HuH-7.5 (cell line): ENCODE measurements at regions not wholly inside any gene's neighbourhood (a gene's known extent, or its start where the extent isn't known, plus 50 kb on each side); places are given as distances from the start of the nearest gene placed in this dataset.
"Not testable (repeated sequence)": the region's sequence is repeated elsewhere in the genome, so short reads cannot be mapped to it uniquely, and the experiment has no call there.

ENCODE experiments used
- DNase-seq: peaks from one replicate; pipeline ENCODE4 v3.0.0; 2011; ENCODE audit warnings: low spot score

DNA sequence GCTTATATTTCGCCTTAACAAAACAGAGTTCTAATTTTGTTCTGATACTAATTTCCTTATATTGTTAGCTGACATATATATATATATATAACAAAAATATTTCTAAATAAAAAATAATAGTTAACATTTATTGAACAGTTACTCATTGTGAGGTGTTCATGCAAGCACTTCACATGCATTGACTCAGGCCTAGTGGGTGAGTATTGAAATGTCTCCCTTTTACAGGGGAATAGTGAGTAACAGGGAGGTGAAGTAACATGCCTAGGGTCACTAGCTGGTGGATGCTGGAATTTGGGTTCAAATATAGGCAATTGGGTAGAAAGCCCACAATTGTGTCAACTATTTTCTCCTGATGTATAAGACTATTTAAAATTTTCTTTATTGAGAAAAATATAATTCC, 102.6 kb upstream of the ZPLD1 start:
- DNase-seq = no peak

DNA sequence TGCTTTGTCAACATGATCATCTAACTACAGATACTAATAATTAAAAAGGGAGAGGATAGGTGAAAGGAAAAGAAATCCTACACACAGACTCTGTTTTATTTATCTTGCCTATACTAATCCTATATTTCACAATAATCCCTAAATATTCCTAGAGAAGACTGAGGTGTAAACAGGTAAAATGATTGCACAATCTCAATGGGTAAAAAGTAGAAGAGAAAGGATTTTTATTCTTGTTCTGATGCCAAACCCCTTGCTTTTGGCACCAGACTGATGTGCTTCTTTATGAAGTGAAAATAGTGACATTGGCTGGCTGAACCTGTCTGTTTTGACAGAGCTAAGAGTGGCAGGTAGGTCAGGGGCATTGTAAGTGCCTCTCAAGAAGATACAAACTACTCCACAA, 101.9 kb upstream of the ZPLD1 start:
- no peak for DNase-seq

DNA sequence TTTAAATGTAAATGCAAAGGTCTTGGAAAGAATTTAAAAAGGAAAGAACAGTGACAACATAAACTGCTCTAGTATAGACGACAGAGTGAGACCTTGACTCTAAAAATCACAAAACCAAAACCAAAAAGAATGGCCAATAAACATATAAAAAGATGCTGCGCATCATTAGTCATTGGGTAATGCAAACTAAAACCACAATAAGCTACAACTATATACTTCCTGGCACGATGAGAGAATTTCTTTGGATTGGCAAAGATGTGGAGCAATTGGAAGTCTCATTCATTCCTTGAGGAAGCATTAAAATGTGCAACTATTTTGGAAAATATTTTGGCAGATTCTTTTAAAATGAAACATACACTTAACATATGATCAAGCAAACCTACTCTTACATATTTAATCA, 98.7 kb upstream of the ZPLD1 start:
- DNase-seq = no peak

DNA sequence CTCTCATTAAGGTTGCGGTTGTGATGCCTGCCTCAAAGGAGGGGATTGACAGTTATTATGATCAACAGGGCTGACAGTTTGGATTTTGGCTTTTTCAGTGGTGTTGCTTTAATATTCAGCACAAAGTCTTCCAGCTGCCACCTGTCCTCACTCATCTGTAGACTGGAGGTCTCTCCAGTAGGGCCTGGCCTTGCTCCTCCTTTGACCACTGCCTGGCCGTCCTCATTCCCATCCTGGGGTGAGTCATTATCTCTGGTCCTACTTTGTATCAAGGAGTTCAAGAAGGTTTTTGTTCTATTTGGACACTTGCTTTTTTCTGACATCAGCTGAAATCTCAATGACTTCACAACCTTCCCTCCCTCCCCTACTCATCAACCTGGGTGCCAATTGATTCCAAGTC, 95.1 kb upstream of the ZPLD1 start:
- DNase-seq = no peak

DNA sequence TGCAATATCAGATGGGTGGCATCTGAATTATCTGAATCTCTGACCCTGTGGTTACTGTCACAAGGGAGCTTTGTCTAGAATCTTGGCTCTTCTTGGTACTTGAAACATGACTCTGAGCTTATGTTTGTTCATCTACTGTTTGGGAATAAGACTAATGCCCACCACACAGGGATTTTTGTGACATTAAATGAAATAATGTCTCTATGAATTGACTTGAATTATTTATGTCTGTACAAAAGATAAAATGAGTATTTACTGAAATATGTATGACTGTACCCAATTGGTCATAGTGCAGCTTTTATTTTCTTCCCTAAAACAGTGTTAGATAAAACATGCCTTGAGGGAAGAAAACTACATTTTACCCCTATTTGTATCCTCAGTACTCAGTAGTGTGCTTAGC, 87.9 kb upstream of the ZPLD1 start:
- no peak for DNase-seq

DNA sequence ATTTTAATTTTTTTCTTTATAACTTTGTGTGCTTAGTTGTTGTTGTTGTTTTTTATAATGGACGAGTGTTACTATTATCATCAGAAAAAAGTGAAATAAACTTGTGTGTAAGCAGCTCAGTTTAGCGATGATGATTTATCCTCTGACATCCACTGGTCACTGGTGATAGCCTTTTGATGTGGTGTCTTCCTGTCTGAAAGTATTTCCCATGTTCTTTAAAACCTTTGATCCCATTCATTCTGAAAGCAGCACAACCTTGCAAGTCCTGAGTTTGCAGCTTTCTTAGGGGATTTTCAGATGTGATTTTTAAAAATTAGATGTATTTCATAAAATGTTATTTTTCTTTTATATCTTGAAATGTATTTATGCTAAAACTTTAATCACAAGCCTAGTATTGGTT, 85.9 kb upstream of the ZPLD1 start:
- DNase-seq = no peak

DNA sequence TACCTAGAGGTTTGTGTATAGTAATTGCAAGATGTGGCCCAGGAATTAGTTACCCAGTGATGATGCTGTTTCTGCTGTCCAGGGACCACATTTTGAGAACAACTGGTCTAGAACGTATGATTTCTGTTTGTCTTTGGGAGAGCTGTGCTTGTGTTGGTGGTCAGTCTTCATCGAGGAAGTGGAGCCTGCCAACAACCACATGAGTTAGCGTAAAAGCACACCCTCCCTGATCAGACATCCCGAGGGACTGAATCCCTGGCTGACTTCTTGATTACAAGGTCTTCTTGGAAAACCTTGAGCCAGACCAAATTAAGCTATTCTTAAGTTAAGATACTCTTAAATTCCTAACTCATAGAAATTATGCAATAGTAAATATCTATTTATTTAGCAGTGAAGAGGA, 81.7 kb upstream of the ZPLD1 start:
- DNase-seq = no peak

DNA sequence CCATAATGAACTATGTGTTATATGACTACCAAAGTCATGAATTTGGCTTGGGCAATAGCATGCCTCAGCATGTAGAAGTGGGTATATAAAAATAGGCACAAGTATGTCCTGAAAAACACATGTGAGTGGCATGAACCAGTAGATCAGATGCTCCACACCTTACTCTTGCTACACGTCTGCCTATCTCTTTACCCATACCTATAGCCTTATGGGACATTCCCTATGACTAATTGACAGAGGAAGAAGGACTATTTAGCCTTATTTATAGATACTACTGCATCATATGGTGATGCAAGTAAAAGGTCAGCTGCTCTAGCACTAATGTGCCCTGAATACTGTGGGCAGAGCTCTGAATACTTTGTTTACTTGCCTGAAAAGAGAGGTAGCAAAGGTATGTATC, 81.0 kb upstream of the ZPLD1 start:
- DNase-seq = no peak

DNA sequence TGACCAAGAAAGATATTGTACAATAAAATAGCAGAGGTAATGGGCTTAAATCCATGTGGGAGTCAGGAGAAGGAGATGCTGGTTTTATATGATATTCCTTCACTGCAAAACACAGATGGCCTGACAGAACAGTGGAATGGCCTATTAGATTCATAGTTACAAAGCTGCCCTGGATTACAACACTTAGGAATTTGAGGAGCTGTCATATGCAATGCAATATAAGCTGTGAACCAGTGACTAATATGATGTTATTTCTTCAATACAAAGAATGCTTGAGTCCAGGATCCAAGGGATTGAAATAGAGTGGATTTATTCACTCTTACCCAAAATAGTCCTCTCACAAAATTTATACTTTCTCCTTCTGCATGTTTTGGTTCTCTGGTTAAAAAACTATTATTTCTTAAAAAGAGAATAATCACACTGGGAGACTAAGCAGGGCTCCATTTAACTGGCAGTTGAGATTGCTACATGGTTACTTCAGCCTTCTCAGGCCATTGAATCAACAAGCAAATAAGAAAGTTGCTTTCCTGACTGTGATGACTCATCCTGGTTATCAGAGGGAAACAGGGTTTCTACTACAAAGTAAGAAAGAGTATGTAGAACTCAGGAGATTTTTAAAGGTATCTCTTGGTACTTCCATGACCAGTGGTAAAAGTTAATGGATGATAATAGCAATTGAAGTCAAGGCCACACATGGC, 79.8 kb upstream of the ZPLD1 start:
- no peak for DNase-seq

DNA sequence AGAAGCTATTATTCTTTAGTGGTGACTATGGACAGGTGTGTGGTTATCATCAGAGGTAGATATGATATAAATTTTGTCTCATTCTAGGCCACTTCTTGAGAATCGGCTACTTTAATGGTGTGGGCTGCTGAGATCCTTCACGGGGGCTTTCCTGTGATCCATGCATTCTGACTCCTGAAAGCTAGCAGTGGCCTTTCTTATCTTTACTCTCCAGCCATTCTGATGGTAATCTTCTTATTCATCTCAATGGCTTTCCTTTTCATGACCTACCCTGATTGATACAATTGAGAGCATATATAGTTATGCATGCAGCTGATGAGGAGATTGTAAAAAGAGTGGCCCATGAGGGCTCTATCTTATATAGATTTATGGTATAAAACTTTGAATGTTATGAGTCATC, 78.3 kb upstream of the ZPLD1 start:
- DNase-seq = no peak

DNA sequence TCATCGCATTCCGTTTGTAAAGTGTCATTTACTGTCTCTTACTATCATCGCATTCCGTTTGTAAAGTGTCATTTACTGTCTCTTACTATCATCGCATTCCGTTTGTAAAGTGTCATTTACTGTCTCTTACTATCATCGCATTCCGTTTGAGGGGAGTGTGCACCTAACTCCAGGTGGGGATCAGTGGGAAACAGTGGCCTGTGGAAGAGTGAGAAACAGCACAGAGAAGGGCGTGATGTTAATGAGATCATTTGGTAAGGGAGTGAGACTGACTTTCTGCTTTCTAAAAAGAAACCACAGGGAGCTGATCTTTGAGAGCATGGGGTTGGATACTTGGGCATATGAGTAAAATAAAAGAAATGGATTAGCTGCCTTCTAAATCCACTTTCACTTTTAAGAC, 77.5 kb upstream of the ZPLD1 start:
- DNase-seq = not testable (repeated sequence)

DNA sequence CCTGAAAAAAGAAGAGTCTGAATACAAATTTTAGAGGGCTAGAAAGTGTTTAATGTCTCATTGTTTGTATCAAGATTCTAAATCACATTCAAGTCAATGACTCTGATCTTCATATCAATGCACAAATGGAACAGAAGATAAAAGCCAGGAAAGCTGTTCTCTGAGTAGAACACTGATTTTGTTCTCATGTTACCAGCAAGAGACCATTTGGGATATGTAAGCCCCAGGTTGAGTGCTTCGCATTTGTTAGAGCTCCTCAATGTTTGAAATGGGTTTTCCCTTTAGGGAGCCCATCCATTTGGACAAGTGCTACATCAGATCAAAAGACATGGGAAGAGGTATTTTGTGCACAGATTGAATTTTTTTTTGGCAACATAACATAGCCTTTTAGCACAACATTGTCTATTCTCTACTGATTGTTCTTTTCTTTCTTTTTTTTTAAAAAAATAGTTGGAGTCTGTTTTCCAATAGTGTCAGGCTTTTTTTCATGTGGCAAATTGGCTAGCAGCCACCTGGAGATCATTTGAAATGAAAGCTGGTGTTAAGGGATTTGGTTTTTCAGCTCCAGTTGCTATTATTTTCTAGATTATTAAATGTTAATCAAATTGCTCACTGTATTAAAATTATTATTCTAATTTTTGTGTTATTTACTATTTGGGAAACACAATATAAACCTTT, 74.5 kb upstream of the ZPLD1 start:
- DNase-seq = no peak

DNA sequence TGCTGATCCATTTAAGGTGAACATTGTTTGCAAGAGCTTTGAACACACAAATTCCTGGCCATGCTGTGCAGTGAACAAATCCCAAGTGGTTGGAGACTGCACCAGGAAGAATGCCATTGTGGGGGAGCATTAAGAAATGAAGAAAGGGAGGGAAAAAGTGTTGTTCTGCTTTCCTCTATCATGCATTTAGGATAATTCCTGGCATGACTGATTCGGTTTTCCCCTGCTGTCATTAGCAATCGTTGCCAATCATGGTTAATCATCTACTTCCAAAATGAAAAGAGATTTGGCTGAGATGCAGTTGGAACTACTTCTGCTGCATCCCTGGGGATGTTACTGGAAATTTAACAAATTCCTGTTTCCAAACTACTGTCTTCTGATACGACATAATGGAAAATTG, 73.7 kb upstream of the ZPLD1 start:
- DNase-seq = no peak

DNA sequence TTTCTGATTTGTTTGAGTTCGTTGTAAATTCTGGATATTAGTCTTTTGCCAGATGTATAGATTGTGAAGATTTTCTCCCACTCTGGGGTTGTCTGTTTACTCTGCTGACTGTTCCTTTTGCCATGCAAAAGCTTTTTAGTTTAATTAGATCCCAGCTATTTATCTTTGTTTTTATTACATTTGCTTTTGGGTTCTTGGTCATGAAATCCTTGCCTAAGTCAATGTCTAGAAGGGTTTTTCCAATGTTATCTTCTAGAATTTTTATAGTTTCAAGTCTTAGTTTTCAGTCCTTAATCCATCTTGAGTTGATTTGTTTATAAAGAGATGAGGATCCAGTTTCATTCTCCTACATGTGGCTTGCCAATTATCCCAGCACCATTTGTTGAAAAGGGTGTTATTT, 68.7 kb upstream of the ZPLD1 start:
- DNase-seq = not testable (repeated sequence)

DNA sequence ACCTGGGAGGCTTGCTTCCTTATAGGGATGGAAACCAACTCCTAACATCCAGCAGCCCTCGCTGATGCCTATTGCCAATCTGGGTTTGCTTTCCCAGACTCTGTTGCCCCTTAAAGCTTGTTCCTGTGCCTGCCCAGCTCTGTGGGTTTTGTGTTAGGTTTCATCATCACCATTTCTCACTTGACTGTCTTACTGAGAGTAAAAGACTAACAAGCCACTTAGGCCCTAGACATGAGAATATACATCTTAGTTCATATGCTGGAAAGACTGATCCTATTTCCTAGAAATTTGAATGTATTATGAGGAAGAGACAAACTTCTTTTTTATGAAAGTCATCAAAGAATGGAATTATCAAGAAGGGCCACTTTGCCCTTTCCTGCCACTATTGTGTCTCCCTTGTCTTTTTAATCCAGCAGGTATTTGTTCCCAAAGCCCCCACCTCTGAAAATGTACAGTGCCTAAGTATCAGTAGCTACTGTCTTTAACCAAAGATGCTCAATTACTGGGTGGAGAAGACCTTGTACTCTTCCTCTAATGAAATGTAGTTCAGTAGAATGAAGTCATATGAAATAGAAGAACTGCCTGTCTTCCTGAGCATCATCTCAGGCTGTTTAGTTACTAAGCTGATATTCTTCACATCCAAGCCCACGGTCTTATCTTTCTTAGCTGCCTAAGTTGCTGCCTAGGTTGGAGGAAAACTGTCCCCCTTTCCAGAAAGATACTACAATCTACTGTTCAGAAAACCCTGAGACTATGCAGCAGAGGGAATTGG, 59.8 kb upstream of the ZPLD1 start:
- no peak for DNase-seq

DNA sequence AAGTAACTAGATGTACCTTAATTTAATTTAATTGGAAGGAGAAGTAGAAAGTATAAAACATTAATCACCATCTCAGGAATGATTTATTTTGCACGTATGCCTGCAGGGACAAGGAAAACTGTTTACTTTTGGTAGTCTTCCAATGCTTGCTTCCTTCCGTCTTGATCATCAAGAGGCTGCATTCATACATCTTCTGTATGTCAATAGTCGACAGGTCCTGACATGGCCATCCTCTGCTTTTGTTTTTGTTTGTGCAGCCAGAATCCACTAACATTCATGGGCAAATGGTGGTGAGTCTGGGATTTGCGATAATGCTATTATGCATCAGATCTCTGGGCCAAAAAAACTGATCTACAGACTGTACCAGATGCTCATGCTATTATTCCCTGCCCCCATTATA, 56.6 kb upstream of the ZPLD1 start:
- DNase-seq = no peak

DNA sequence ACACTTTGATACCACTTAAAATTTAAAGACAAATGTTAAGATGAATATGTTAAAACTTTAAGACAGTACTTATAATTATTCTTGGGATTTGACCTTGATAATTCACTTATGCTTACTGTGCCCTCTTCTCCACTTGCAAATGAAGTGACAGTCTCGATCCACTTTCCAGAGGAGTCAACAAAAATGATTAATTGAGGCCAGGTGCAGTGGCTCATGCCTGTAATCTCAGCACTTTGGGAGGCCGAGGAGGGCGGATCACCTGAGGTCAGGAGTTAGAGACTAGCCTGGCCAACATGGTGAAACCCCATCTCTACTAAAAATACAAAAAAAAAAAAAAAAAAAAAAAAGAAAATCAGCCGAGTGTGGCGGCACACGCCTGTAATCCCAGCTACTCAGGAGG, 52.6 kb upstream of the ZPLD1 start:
- DNase-seq = not testable (repeated sequence)
